NB4 (cell line): ENCODE measurements at regions not wholly inside any gene's neighbourhood (a gene's known extent, or its start where the extent isn't known, plus 50 kb on each side); places are given as distances from the start of the nearest gene placed in this dataset.

Experiments used
- CTCF ChIP-seq: IDR thresholded peaks from one replicate; pipeline ENCODE4 v1.5.1; 2012; ENCODE audit warnings: low read depth, low read length
- MYC ChIP-seq: IDR thresholded peaks from 2 replicates; pipeline ENCODE4 v1.6.1; 2011; ENCODE audit warnings: low read depth, low read length
- POLR2A ChIP-seq: IDR thresholded peaks from 2 replicates; pipeline ENCODE4 v1.6.1; 2011; ENCODE audit warnings: mild to moderate bottlenecking; ENCODE audit not compliant: insufficient read length; ENCODE audit errors: extremely low read depth

GRCh38 chr4:81351654-81352445 lies 119.9 kb downstream of the RASGEF1B start:
- TF ChIP-seq CTCF (peak; percentile 90), MYC (no peak), POLR2A (no peak)
